GM19468 (cell line): ENCODE measurements at regions not wholly inside any gene's neighbourhood (a gene's known extent, or its start where the extent isn't known, plus 50 kb on each side); places are given as distances from the start of the nearest gene placed in this dataset.
"Not testable (repeated sequence)": the region's sequence is repeated elsewhere in the genome, so short reads cannot be mapped to it uniquely, and the experiment has no call there.

Source experiments
- ATAC-seq: cut with Tn5 transposase; IDR thresholded peaks from one replicate; pipeline ENCODE4 v1.9.1; 2021; ENCODE audit warnings: mild to moderate bottlenecking, moderate library complexity, moderate number of reproducible peaks; ENCODE audit not compliant: unreplicated experiment; ENCODE audit errors: extremely low read depth

- not testable (repeated sequence) for ATAC-seq
These were observed 104.1 kb downstream of the SMIM20 start for GRCh38 chr4:26017961-26018700.

GRCh38 chr4:26020083-26020668 lies 106.2 kb downstream of the SMIM20 start:
- ATAC-seq = no peak

- ATAC-seq = no peak
These were observed 106.9 kb downstream of the SMIM20 start for GRCh38 chr4:26020881-26021280.

DNA sequence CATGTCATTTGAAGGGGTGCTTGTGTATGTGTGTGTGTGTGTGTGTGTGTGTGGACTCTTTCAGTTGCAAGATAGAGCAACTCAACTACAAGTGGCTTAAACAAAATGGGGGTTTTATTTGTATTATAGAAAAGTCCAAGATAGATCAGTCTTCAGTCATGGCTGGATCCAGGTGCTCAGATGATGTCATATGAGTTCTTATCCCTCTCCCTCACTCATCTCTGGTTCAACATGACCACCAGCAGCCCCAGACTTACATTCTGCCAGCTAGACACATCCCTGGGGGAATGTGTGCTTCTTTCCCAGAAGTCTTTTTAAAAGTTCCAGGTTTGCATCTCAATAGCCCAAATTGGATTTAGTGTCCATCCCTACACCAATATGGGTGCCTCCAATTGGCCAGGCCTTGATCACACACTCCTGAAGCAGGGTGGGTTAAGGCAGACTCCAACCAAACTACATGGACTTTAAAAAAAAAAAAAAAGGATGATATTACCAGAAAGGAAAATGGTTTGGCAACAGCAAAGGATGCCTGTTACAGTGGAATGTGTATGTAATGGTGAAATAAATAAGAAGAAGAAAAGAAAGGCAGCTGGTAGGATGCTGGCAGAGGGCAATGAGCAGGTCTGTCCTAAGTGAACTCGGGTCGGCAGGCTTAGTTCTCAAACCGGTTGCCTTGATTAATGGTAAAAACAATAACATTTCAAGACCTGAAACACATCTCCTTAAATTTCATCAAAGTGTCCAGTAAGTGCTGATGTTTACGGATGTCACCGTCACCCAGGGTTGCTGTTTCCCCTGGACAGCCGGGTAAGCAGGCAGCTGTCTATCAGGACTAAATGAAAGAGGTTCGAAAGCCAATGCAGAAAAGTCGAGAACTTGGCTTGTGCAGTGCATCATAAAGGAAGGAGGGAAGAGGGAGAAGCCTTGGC lies 107.7 kb downstream of the SMIM20 start:
- no peak for ATAC-seq

- no peak for ATAC-seq
These were observed 108.6 kb downstream of the SMIM20 start for GRCh38 chr4:26022346-26023202.

GRCh38 chr4:26023203-26023972 lies 109.4 kb downstream of the SMIM20 start:
- ATAC-seq = no peak

DNA sequence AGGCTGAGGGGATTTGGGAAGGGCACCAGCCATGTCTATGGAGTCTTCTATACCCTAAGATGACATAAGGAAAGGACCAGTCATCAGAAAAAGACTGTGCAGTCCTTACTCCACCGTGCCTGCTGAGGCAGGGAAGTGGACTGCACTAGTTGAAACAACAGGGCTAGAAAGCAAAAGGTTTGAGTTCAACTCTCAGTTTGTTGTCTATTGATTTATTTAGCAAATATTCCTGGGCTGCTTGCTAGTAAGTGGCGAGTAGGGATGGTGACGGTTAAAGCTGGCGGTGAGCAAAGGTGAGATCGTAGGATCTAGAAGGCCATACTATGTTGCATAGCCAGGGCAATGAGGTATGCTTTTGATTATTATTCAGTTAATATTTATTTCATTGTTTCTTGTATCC lies 110.1 kb downstream of the SMIM20 start:
- no peak for ATAC-seq

DNA sequence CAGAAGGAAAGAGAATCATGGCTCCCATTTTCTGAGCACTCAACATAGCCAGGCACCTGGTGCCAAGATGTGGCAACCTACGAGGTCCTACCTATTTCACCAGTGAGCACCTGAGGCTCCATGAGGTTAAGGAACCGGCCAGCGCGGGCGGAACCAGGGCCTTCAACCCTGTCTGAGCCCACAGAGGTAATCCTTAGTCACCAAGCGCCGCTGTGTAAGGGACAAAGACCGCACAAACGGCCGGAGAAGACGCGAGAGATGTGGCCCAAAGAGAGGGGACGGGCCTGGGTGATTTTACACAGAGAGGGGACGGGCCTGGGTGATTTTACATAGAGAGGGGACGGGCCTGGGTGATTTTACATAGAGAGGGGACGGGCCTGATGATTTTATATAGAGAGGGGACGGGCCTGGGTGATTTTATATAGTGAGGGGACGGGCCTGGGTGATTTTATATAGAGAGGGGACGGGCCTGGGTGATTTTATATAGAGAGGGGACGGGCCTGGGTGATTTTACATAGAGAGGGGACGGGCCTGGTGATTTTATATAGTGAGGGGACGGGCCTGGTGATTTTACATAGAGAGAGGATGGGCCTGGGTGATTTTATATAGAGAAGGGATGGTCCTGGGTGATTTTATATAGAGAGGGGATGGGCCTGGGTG lies 114.2 kb downstream of the SMIM20 start:
- no peak for ATAC-seq

- peak; percentile 86 for ATAC-seq
These were observed 115.0 kb downstream of the SMIM20 start for GRCh38 chr4:26028793-26029567.

- no peak for ATAC-seq
These were observed 115.6 kb downstream of the SMIM20 start for GRCh38 chr4:26029568-26030131.

DNA sequence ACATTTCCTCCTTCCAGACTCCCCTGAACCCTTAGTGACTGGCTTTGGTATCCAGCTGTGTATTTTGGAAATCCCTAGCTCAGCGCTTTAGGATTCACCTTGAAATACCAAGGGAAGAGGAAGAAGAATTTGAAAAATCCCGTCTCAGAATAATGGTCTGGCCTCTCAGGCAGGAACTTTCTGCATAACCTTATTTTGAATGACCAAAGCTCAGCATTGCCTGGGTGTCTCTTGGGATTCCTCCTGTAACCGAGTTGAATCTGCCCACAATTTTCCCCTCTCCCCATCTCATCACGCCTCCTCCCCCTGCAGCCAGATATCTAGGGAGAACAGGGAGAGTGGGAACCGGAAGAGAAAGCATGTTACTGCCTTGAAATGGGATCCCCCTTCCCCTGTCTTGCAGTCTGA lies 116.2 kb downstream of the SMIM20 start:
- no peak for ATAC-seq

DNA sequence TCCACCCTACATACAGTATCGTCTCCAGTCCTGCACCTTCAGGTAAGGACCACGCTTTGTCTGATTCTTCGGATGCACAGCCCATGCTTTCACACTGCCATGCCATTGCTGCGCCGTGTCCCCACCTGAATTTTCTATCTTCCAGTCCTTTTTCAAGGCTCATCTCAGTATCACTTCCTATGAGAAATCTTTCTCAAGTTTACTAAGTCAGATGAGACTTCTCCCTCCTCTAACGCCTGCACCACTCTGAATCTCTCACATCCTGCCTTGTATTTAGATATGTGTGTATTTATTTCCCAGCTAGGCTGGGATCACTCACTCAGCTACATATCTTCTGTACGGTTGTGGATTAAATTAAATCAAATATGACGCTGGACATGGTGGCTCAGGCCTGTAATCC lies 116.8 kb downstream of the SMIM20 start:
- ATAC-seq = no peak

- ATAC-seq = no peak
These were observed 117.7 kb downstream of the SMIM20 start for GRCh38 chr4:26031704-26032103.

GRCh38 chr4:26032142-26032541 lies 118.1 kb downstream of the SMIM20 start:
- no peak for ATAC-seq

GRCh38 chr4:26032630-26033317 lies 118.8 kb downstream of the SMIM20 start:
- ATAC-seq = no peak

GRCh38 chr4:26033389-26033788 lies 119.4 kb downstream of the SMIM20 start:
- ATAC-seq = no peak

GRCh38 chr4:26034849-26035248 lies 120.8 kb downstream of the SMIM20 start:
- no peak for ATAC-seq
